ENCODE measurements at regions not wholly inside any gene's neighbourhood (a gene's known extent, or its start where the extent isn't known, plus 50 kb on each side); places are given as distances from the start of the nearest gene placed in this dataset.
"Not testable (repeated sequence)": the region's sequence is repeated elsewhere in the genome, so short reads cannot be mapped to it uniquely, and the experiment has no call there.

DNA sequence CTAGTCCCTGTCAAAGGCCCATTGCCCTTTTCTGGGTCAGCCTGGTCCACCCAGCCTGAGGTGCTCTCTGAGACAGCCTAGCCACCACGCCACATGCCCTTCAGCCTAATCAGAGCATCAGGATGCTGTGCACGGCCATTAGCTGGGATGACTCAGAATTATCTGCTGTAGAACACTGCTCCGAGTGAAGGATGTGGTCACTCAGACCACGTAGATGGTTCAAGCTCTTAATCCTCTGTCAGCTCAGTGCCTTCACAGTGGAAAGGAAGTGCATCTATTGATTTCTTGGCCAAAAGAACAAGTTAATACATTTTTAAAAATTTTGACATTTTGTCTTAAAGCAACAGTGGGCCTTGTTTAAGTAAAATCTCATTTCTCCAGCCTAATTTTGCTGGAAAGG is 557.6 kb downstream of the TUBA3C start:
- not testable (repeated sequence) for DNase-seq

GRCh38 chr13:18618442-18618841 is 563.2 kb downstream of the TUBA3C start:
- DNase-seq, result not testable (repeated sequence)

GRCh38 chr13:18610476-18610875 is 571.1 kb downstream of the TUBA3C start:
- not testable (repeated sequence) for DNase-seq

DNA sequence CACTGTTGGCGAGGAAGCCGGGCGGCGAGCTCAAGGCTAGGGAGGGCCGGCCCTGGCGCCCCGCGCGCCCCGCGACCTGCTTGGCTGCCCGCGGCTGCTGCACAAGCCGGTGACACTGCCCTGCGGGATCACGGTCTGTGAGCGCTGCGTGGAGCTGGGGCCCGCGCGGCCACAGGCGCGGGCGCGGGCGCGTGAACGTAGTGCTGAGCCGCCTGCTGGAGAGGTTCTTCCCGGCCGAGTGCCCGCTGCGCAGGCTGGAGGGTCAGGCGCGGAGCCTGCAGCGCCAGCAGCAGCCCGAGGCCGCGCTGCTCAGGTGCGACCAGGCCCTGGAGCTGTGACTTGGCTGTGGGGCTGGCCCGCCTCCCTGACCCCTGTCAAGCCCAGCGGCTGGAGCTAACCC is 572.3 kb downstream of the TUBA3C start:
- not testable (repeated sequence) for DNase-seq

- DNase-seq, result not testable (repeated sequence)
Measured at GRCh38 chr13:18608851-18609250, 572.8 kb downstream of the TUBA3C start.

- DNase-seq, result peak; percentile 2
Measured at GRCh38 chr13:18600366-18600765, 581.3 kb downstream of the TUBA3C start.

- peak; percentile 61 for DNase-seq
Measured at GRCh38 chr13:18599791-18600211, 581.8 kb downstream of the TUBA3C start.

GRCh38 chr13:18598543-18598942 is 583.1 kb downstream of the TUBA3C start:
- DNase-seq, result peak; percentile 50

GRCh38 chr13:18597940-18598339 is 583.7 kb downstream of the TUBA3C start:
- DNase-seq, result not testable (repeated sequence)

- not testable (repeated sequence) for DNase-seq
Measured at GRCh38 chr13:18577103-18577502, 604.5 kb downstream of the TUBA3C start.

GRCh38 chr13:18567890-18568289 is 613.7 kb downstream of the TUBA3C start:
- peak; percentile 20 for DNase-seq
